ENCODE measurements at regions not wholly inside any gene's neighbourhood (a gene's known extent, or its start where the extent isn't known, plus 50 kb on each side); places are given as distances from the start of the nearest gene placed in this dataset.

DNA sequence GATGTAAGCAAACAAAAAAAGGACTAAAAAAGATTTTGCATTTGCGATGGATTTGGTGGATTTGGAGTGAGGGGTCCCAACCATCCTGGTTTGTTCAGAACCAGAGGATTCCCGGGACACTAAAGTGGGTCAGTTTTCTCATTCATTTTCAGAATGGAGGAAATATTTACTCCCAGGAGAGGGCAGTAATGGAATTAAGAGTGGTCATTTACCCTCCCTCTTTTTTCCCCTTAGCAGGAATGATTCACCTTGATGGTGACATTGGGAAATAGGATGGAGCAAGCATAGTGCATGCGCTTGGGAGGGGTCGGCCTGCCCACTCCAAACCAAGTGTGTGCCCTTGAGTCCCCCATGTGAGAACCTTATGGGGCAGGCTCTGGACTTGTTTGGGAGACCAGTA is 164.2 kb upstream of the PUM3 start:
- TF ChIP-seq, protein P1, sequence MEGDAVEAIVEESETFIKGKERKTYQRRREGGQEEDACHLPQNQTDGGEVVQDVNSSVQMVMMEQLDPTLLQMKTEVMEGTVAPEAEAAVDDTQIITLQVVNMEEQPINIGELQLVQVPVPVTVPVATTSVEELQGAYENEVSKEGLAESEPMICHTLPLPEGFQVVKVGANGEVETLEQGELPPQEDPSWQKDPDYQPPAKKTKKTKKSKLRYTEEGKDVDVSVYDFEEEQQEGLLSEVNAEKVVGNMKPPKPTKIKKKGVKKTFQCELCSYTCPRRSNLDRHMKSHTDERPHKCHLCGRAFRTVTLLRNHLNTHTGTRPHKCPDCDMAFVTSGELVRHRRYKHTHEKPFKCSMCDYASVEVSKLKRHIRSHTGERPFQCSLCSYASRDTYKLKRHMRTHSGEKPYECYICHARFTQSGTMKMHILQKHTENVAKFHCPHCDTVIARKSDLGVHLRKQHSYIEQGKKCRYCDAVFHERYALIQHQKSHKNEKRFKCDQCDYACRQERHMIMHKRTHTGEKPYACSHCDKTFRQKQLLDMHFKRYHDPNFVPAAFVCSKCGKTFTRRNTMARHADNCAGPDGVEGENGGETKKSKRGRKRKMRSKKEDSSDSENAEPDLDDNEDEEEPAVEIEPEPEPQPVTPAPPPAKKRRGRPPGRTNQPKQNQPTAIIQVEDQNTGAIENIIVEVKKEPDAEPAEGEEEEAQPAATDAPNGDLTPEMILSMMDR (conservative IDR thresholded peaks at IDR 0.05; ENCODE audit: low read depth), result no peak
- CTCF ChIA-PET, result no interaction called here
- POLR2A ChIA-PET (ENCODE audit: low non-redundant PET), result no interaction called here
- DNase-seq (ENCODE audit: low spot score), result no peak
- H3K27ac ChIP-seq, result no peak overlapping the region

DNA sequence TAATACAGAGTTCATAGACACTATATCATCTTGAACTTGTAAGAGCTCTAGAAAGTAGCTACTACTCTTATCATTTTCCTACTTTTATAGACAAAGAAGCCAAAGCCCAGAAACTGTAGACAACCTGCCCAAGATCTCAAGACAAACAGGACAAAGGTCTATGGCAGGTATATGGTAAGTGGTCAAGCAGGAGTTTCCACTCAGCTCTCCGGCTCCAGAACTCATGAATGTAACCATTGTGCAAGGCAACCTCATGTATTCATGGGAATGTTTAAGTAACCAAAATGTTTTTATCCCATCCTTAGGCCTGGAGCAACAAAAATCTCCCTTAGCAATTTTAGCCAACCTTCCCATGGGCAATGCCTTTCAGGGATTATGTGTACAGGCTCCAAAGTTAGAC is 163.4 kb upstream of the PUM3 start:
- POLR2A ChIA-PET (ENCODE audit: low non-redundant PET), result no interaction called here
- CTCF ChIA-PET, result no interaction called here
- DNase-seq (ENCODE audit: low spot score), result no peak

DNA sequence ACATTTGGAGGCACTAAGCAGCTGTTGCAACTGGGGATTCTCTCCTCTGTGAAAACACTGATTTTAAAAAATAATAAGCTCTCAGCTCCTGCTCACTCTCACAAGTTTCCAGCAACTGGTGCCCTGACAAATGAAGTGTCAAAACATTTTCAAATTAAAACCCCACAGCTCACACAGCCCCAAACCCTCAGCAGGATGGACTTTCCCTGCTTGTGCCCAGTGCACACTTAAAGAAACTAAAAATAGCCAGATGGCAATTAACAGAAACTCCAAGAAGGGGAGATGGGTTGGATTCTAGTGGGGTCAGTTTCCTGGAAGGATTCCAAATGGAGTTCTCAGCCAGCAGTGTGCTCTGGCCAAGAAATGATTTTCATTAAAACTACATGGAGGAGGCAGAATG is 163.0 kb upstream of the PUM3 start:
- no peak overlapping the region for H3K27ac ChIP-seq
- CTCF ChIA-PET, result no interaction called here
- TF ChIP-seq, protein P1 (conservative IDR thresholded peaks at IDR 0.05; ENCODE audit: low read depth), result no peak
- no peak for DNase-seq (ENCODE audit: low spot score)
- POLR2A ChIA-PET (ENCODE audit: low non-redundant PET), result no interaction called here

More for the DNA sequence above, 163.4 kb upstream of the PUM3 start:
- TF ChIP-seq, protein P1 (conservative IDR thresholded peaks at IDR 0.05; ENCODE audit: low read depth), result no peak
- no peak overlapping the region for H3K27ac ChIP-seq

DNA sequence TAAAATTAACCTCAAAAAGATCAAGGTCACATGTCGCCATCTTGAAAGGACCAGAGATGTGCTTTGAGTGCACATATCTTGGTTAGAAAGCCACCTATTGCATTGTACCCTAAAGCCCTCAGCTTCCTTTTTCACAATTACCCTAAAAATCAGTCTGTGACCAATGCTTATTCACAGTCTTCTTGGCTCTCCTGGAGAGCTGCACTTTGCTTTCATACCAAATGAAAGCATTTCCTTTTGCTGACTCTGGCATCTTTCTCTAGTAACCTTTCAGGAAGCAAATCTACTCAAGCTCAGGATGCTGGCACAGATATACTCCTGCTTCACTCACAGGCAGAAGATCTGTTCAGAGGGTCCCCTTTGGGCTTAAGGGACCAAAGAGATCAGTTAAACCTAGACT is 160.7 kb upstream of the PUM3 start:
- no peak overlapping the region for H3K27ac ChIP-seq
- TF ChIP-seq, protein P1 (conservative IDR thresholded peaks at IDR 0.05; ENCODE audit: low read depth), result no peak
- ChIA-PET CTCF (no interaction called here), POLR2A (ENCODE audit: low non-redundant PET) (no interaction called here)
- no peak for DNase-seq (ENCODE audit: low spot score)

DNA sequence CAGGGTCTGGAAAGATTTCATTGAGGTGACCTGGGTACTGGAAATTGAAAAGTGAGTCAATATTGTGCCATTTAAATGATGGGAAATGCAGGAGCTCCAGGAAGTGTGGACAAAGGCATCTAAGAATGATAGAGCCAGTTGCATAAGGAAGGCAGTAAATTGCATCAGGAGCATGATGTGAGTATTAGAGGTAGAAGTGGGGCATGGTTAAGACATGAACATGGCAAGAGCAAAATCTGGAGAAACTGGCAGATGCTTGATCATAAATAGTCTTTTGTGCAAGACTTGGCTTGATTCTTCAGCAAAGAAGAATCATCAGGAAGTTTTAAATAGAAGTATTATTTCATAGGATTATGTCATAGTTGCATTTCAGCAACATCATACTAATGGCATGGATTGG is 157.4 kb upstream of the PUM3 start:
- H3K27ac ChIP-seq, result no peak overlapping the region
- TF ChIP-seq, protein P1 (conservative IDR thresholded peaks at IDR 0.05; ENCODE audit: low read depth), result no peak
- ChIA-PET CTCF (interaction anchor here (0.6 kb wide), 1 partner anchor 634 kb away, joined by 4 read pairs; no protein-coding TSS in a partner anchor), POLR2A (ENCODE audit: low non-redundant PET) (no interaction called here)
- no peak for DNase-seq (ENCODE audit: low spot score)

DNA sequence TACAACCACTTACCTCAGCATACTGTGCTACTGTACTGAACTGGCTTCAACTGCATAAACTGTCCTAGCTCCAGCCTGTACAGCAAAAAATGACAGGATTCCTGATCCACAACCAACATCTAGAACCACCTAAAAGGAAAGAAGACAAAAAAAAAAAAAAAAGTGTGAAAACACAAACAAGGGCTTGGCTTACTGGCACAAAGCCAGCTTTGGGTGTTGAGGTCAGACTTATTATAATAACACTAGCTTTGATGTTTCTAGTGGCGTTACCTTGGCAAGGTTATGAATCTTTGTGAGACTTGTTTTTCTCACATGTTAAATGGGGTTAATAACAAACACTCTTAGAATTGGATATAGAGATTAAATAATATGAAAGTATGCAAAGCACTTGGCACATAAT is 148.5 kb upstream of the PUM3 start:
- ChIA-PET CTCF (no interaction called here), POLR2A (ENCODE audit: low non-redundant PET) (no interaction called here)
- TF ChIP-seq, protein P1 (conservative IDR thresholded peaks at IDR 0.05; ENCODE audit: low read depth), result no peak
- DNase-seq (ENCODE audit: low spot score), result no peak
- H3K27ac ChIP-seq, result no peak overlapping the region

DNA sequence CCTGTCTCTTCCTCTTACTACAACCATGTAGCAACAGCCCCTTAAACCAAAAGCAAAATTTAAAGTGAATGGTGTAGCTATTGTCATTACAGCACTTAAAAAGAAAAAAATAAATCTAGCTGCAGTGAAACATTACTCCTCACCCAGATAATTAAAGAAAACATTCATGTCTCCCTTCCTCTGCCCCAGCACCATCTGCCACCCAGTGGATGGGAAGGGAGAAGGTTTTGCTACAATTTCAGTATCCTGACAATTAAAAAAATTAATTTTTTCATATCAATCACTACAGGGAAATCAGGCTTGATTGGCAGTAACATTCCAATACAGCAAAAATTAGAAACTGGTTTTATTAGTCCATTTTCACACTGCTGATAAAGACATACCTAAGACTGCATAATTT is 147.4 kb upstream of the PUM3 start:
- no peak overlapping the region for H3K27ac ChIP-seq
- CTCF ChIA-PET, result no interaction called here
- POLR2A ChIA-PET (ENCODE audit: low non-redundant PET), result no interaction called here
- no peak for DNase-seq (ENCODE audit: low spot score)
- TF ChIP-seq, protein P1 (conservative IDR thresholded peaks at IDR 0.05; ENCODE audit: low read depth), result no peak
